Progenitor cell of endocrine pancreas (in vitro differentiated cells): ENCODE measurements at regions not wholly inside any gene's neighbourhood (a gene's known extent, or its start where the extent isn't known, plus 50 kb on each side); places are given as distances from the start of the nearest gene placed in this dataset.

Experiments used
- DNase-seq: peaks from one replicate; pipeline ENCODE4 v3.0.0; 2021; ENCODE audit warnings: low spot score; ENCODE audit not compliant: unreplicated experiment
- H3K27ac Mint-ChIP-seq: 2 replicates; pipeline ENCODE4 v1.8.0; 2021; ENCODE audit warnings: mild to moderate bottlenecking, moderate library complexity, mixed read lengths
- H3K27me3 Mint-ChIP-seq: 2 replicates; pipeline ENCODE4 v1.8.0; 2021; ENCODE audit warnings: mixed read lengths
- H3K36me3 Mint-ChIP-seq: 2 replicates; pipeline ENCODE4 v1.8.0; 2022; ENCODE audit warnings: mixed read lengths; ENCODE audit not compliant: insufficient read depth
- H3K4me1 Mint-ChIP-seq: 2 replicates; pipeline ENCODE4 v1.8.0; 2021; ENCODE audit warnings: low read depth, mixed read lengths
- H3K4me3 Mint-ChIP-seq: 2 replicates; pipeline ENCODE4 v1.8.0; 2021; ENCODE audit warnings: low read depth, mild to moderate bottlenecking, moderate library complexity, mixed read lengths
- H3K9me3 Mint-ChIP-seq: 2 replicates; pipeline ENCODE4 v1.8.0; 2021; ENCODE audit warnings: low read depth, mixed read lengths
- CTCF ChIP-seq: fragments of 200-600 bp; sonication (generic); IDR thresholded peaks from one replicate; pipeline ENCODE4 v1.5.0; 2021; ENCODE audit warnings: antibody characterized with exemption, mild to moderate bottlenecking; ENCODE audit not compliant: unreplicated experiment

GRCh38 chr5:5980538-5980895, 397.8 kb downstream of the MED10 start:
- TF ChIP-seq CTCF, result no peak
- Mint-ChIP-seq H3K4me3 (no peak overlapping the region), H3K36me3 (no peaks in the 10 kb centered on the region), H3K27me3 (peaks cover 16% of the 10 kb centered on the region), H3K4me1 (no peaks in the 10 kb centered on the region), H3K27ac (no peak overlapping the region), H3K9me3 (no peaks in the 10 kb centered on the region)
- no peak for DNase-seq

- no peaks in the 10 kb centered on the region for H3K36me3 Mint-ChIP-seq
- TF ChIP-seq CTCF, result no peak
- no peak overlapping the region for H3K4me3 Mint-ChIP-seq
- H3K9me3 Mint-ChIP-seq, result no peaks in the 10 kb centered on the region
- H3K27ac Mint-ChIP-seq, result no peak overlapping the region
- no peak for DNase-seq
- H3K27me3 Mint-ChIP-seq, result peaks cover 19% of the 10 kb centered on the region
- no peaks in the 10 kb centered on the region for H3K4me1 Mint-ChIP-seq
Observed at GRCh38 chr5:5979761-5980537, 398.4 kb downstream of the MED10 start.

- Mint-ChIP-seq H3K4me3 (no peak overlapping the region), H3K27me3 (peaks cover 21% of the 10 kb centered on the region), H3K4me1 (no peaks in the 10 kb centered on the region), H3K9me3 (no peaks in the 10 kb centered on the region), H3K36me3 (no peaks in the 10 kb centered on the region), H3K27ac (no peak overlapping the region)
- TF ChIP-seq CTCF, result no peak
- DNase-seq, result no peak
Observed at GRCh38 chr5:5979377-5979760, 399.0 kb downstream of the MED10 start.

- TF ChIP-seq CTCF, result no peak
- DNase-seq, result no peak
- H3K27ac Mint-ChIP-seq, result no peak overlapping the region
- no peak overlapping the region for H3K4me3 Mint-ChIP-seq
- peaks cover 22% of the 10 kb centered on the region for H3K27me3 Mint-ChIP-seq
- H3K36me3 Mint-ChIP-seq, result no peaks in the 10 kb centered on the region
- H3K9me3 Mint-ChIP-seq, result no peaks in the 10 kb centered on the region
- no peaks in the 10 kb centered on the region for H3K4me1 Mint-ChIP-seq
Observed at GRCh38 chr5:5978501-5979376, 399.6 kb downstream of the MED10 start.

GRCh38 chr5:5971203-5971602, 407.1 kb downstream of the MED10 start:
- no peak for TF ChIP-seq CTCF
- no peak overlapping the region for H3K27ac Mint-ChIP-seq

More at GRCh38 chr5:5971203-5971602, 407.1 kb downstream of the MED10 start:
- DNase-seq, result no peak
- Mint-ChIP-seq H3K27me3 (peaks cover 16% of the 10 kb centered on the region), H3K4me3 (no peak overlapping the region), H3K4me1 (no peaks in the 10 kb centered on the region), H3K36me3 (no peaks in the 10 kb centered on the region), H3K9me3 (no peaks in the 10 kb centered on the region)
